Kasumi-1 (cell line): ENCODE measurements at regions not wholly inside any gene's neighbourhood (a gene's known extent, or its start where the extent isn't known, plus 50 kb on each side); places are given as distances from the start of the nearest gene placed in this dataset.

Source experiments
- DNase-seq, 2 experiments: peaks; one replicate each; lab custom pipeline; 2025; lab: John Stamatoyannopoulos, UW

- DNase-seq, result no peak
Observed at GRCh38 chr5:67371924-67372323, 175.3 kb upstream of the CD180 start.

- DNase-seq, result no peak
Observed at GRCh38 chr5:67366691-67367395, 170.2 kb upstream of the CD180 start.

GRCh38 chr5:67366276-67366675, 169.7 kb upstream of the CD180 start:
- no peak for DNase-seq

- no peak for DNase-seq
Observed at GRCh38 chr5:67364381-67364970, 167.9 kb upstream of the CD180 start.

GRCh38 chr5:67363963-67364362, 167.4 kb upstream of the CD180 start:
- DNase-seq, result no peak

- DNase-seq, result no peak
Observed at GRCh38 chr5:67363180-67363709, 166.6 kb upstream of the CD180 start.

- DNase-seq, result no peak
Observed at GRCh38 chr5:67361932-67362729, 165.5 kb upstream of the CD180 start.

GRCh38 chr5:67360047-67360446, 163.4 kb upstream of the CD180 start:
- no peak for DNase-seq

GRCh38 chr5:67358186-67358585, 161.6 kb upstream of the CD180 start:
- DNase-seq, result no peak

GRCh38 chr5:67355120-67355713, 158.6 kb upstream of the CD180 start:
- peak in 1 of 2 experiments; percentile 2 for DNase-seq

GRCh38 chr5:67353500-67354450, 157.2 kb upstream of the CD180 start:
- no peak for DNase-seq

GRCh38 chr5:67350618-67351201, 154.1 kb upstream of the CD180 start:
- DNase-seq, result peak; percentile 30 to 40

- peak; percentile 30 to 45 for DNase-seq
Observed at GRCh38 chr5:67350185-67350584, 153.6 kb upstream of the CD180 start.

GRCh38 chr5:67347821-67348220, 151.2 kb upstream of the CD180 start:
- DNase-seq, result no peak

GRCh38 chr5:67346611-67347010, 150.0 kb upstream of the CD180 start:
- DNase-seq, result no peak

- DNase-seq, result no peak
Observed at GRCh38 chr5:67344870-67345269, 148.3 kb upstream of the CD180 start.

- no peak for DNase-seq
Observed at GRCh38 chr5:67343835-67344234, 147.2 kb upstream of the CD180 start.

GRCh38 chr5:67341478-67341877, 144.9 kb upstream of the CD180 start:
- DNase-seq, result no peak

GRCh38 chr5:67339219-67339767, 142.7 kb upstream of the CD180 start:
- no peak for DNase-seq

GRCh38 chr5:67338421-67338820, 141.8 kb upstream of the CD180 start:
- no peak for DNase-seq

- DNase-seq, result no peak
Observed at GRCh38 chr5:67337751-67338150, 141.2 kb upstream of the CD180 start.
